K562 (cell line): ENCODE measurements at regions not wholly inside any gene's neighbourhood (a gene's known extent, or its start where the extent isn't known, plus 50 kb on each side); places are given as distances from the start of the nearest gene placed in this dataset.
"Not testable (repeated sequence)": the region's sequence is repeated elsewhere in the genome, so short reads cannot be mapped to it uniquely, and the experiment has no call there.

Experiments
- ATAC-seq: fragments of 200-7000 bp; cut with Tn5 transposase; 3 replicates; pipeline ENCODE4 v1.9.1; 2020; ENCODE audit warnings: moderate library complexity
- BruUV-seq: library from RNA; stranded (reverse); fragments of 400-500 nt; replicated peaks from 2 replicates; lab custom pipeline; 2021; lab: Mats Ljungman, UMichigan
- CTCF ChIA-PET: fragments of 300-600 bp; formaldehyde crosslinking; extraction: SDS; loops from one replicate; lab custom pipeline; 2021; ENCODE audit warnings: low intra/inter-chr PET ratio; lab: Yijun Ruan, JAX
- POLR2A ChIA-PET: fragments of 300-600, 350-650 bp; sonication (Branson Sonifier 250); formaldehyde crosslinking; extraction: SDS; loops from one replicate; lab custom pipeline; 2021; ENCODE audit warnings: antibody characterized with exemption, inconsistent platforms; lab: Yijun Ruan, JAX
- DNase-seq, 4 experiments: peaks; one replicate each; pipeline versions ENCODE4 v3.0.0 to v3.0.0-alpha.2; 2011 to 2018; ENCODE audit warnings: low spot score in 3 of 4, mixed read lengths in 3 of 4; ENCODE audit errors: extremely low read depth in 1 of 4
- FAIRE-seq: peaks from 2 replicates; lab custom pipeline; 2011; peaks lifted over from hg19 to GRCh38; lab: Jason Lieb, UNC
- H2AFZ ChIP-seq: 2 replicates; pipeline ENCODE4 v1.6.0; 2011; ENCODE audit warnings: low read depth, low read length, control low read depth, inconsistent platforms
- H3K27ac ChIP-seq: fragments of 200-600 bp; 3 replicates; pipeline ENCODE4 v1.8.0; 2011; ENCODE audit warnings: low read depth, mild to moderate bottlenecking, control low read depth, inconsistent platforms, low read length, moderate library complexity, mixed read lengths; ENCODE audit errors: extremely low read depth
- H3K27me3 ChIP-seq, 2 experiments: fragments of 300-600 bp in 1 of 2; 2 replicates in 1 of 2; 3 replicates in 1 of 2; pipeline versions ENCODE4 v1.6.0 to v1.8.0; 2011; ENCODE audit warnings: inconsistent platforms in 2 of 2, low read length in 2 of 2, mild to moderate bottlenecking in 1 of 2, mixed read lengths in 1 of 2, moderate library complexity in 1 of 2; ENCODE audit not compliant: control insufficient read depth in 2 of 2, insufficient read depth in 2 of 2
- H3K36me3 ChIP-seq: fragments of 300-600 bp; 3 replicates; pipeline ENCODE4 v1.8.0; 2011; ENCODE audit warnings: mild to moderate bottlenecking, low read length, inconsistent platforms; ENCODE audit not compliant: control insufficient read depth, insufficient read depth
- H3K4me1 ChIP-seq, 2 experiments: fragments of 200-600 bp in 1 of 2; replicated peaks in 1 of 2; 2 replicates in 1 of 2; 3 replicates in 1 of 2; pipeline versions ENCODE4 v1.5.1 to v1.8.0; 2011; ENCODE audit warnings: inconsistent platforms in 2 of 2, low read length in 2 of 2, mild to moderate bottlenecking in 1 of 2, mixed read lengths in 1 of 2, moderate library complexity in 1 of 2; ENCODE audit not compliant: control insufficient read depth in 2 of 2, insufficient read depth in 2 of 2
- H3K4me2 ChIP-seq: 2 replicates; pipeline ENCODE4 v1.6.1; 2011; ENCODE audit warnings: low read length, control low read depth, inconsistent platforms, mixed read lengths; ENCODE audit not compliant: insufficient read depth
- H3K4me3 ChIP-seq: fragments of 200-600 bp; sonication (generic), shearing (Covaris generic); 2 replicates; pipeline ENCODE4 v1.5.1; 2016; ENCODE audit warnings: control low read depth, inconsistent platforms
- H3K79me2 ChIP-seq: fragments of 200-600 bp; 3 replicates; pipeline ENCODE4 v1.8.0; 2011; ENCODE audit warnings: low read length, inconsistent platforms; ENCODE audit not compliant: control insufficient read depth, insufficient read depth
- H3K9ac ChIP-seq, 2 experiments: 2 replicates each; pipeline versions ENCODE4 v1.6.0 to v1.6.1; 2011; ENCODE audit warnings: low read depth in 2 of 2, low read length in 2 of 2, control low read depth in 1 of 2, inconsistent platforms in 1 of 2, mild to moderate bottlenecking in 1 of 2, mixed read lengths in 1 of 2; ENCODE audit not compliant: insufficient read depth in 1 of 2
- H3K9me1 ChIP-seq: one replicate; pipeline ENCODE4 v1.6.0; 2011; ENCODE audit warnings: inconsistent platforms, mild to moderate bottlenecking, low read length, moderate library complexity; ENCODE audit not compliant: control insufficient read depth, insufficient read depth
- H3K9me3 ChIP-seq: replicated peaks from 2 replicates; pipeline ENCODE4 v1.5.1; 2011; ENCODE audit warnings: low read depth, low read length, inconsistent platforms; ENCODE audit not compliant: control insufficient read depth, insufficient read depth
- H4K20me1 ChIP-seq: replicated peaks from 2 replicates; pipeline ENCODE4 v1.6.1; 2011; ENCODE audit warnings: low read length, inconsistent platforms, mixed read lengths; ENCODE audit not compliant: control insufficient read depth, insufficient read depth
- ARHGAP35 ChIP-seq: fragments of 450-650 bp; IDR thresholded peaks from 2 replicates; pipeline ENCODE4 v1.6.1; 2018; ENCODE audit not compliant: partially characterized antibody
- TAL1 ChIP-seq: fragments of 450-650 bp; IDR thresholded peaks from 2 replicates; pipeline ENCODE4 v1.6.1; 2016; ENCODE audit warnings: mild to moderate bottlenecking
- ZNF224 ChIP-seq: sonication (generic); formaldehyde crosslinking; IDR thresholded peaks from 2 replicates; pipeline ENCODE4 v1.8.0; 2022; ENCODE audit warnings: mild to moderate bottlenecking, missing genetic modification reagents
- WGBS: fragments of 100-300 bp; shearing (Covaris generic); methylation state at CpG from one replicate; pipeline ENCODE4 v1.1.6; 2016; ENCODE audit warnings: low coverage, mixed read lengths; ENCODE audit not compliant: insufficient coverage; ENCODE audit errors: missing lambda C conversion rate; 5-methylcytosine and 5-hydroxymethylcytosine counted together
- in situ Hi-C: fragments of 300-500 bp; cut with MboI; formaldehyde crosslinking; loops from 4 replicates; pipeline ENCODE4 v1.15.0; 2018; ENCODE audit warnings: inconsistent platforms, mixed read lengths
- intact Hi-C: fragments of 100-400 bp; cut with micrococcal nuclease; formaldehyde crosslinking; loops from 2 replicates; pipeline ENCODE4 v1.14.2; 2022
- TF ChIP-seq, protein P1 (sequence below), 2 experiments: fragments of 450-650 bp in 1 of 2; sonication (generic) in 1 of 2; formaldehyde crosslinking; conservative IDR thresholded peaks; 2 replicates each; pipeline versions ENCODE4 v1.4.0 to v1.8.1; 2020 to 2022; ENCODE audit warnings: mild to moderate bottlenecking in 1 of 2, missing genetic modification reagents in 1 of 2

- Histone ChIP-seq H3K9ac (no peak overlapping the region), H3K4me1 (peaks cover 0 to 3% of the 10 kb centered on the region in 2 experiments; a peak in 2 of 5 replicates), H3K27ac (no peak overlapping the region), H3K27me3 (no peaks in the 10 kb centered on the region), H4K20me1 (no peaks in the 10 kb centered on the region), H3K79me2 (no peaks in the 10 kb centered on the region), H3K4me2 (no peak overlapping the region), H3K9me1 (no peaks in the 10 kb centered on the region), H3K4me3 (no peak overlapping the region), H3K36me3 (no peaks in the 10 kb centered on the region), H2AFZ (no peak overlapping the region), H3K9me3 (peaks cover 3% of the 10 kb centered on the region; the same call in 1 of the 2 replicates)
- FAIRE-seq: no peak
- 50% methylated on average over 1 of the region's 1 CpG for WGBS
- CTCF ChIA-PET: no interaction called here
- POLR2A ChIA-PET: no interaction called here
- no peak for TF ChIP-seq ZNF224
- TF ChIP-seq TAL1: no peak
- no peak for TF ChIP-seq ARHGAP35
- TF ChIP-seq, protein P1, sequence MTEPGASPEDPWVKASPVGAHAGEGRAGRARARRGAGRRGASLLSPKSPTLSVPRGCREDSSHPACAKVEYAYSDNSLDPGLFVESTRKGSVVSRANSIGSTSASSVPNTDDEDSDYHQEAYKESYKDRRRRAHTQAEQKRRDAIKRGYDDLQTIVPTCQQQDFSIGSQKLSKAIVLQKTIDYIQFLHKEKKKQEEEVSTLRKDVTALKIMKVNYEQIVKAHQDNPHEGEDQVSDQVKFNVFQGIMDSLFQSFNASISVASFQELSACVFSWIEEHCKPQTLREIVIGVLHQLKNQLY (CRISPR knock-in tag; conservative IDR thresholded peaks at IDR 0.05): no peak
- no TSS peak for BruUV-seq
- ATAC-seq: no peak
- in situ Hi-C loops: no loop called here
- intact Hi-C loops: no loop called here
- no peak for DNase-seq
Observed at GRCh38 chr2:54049365-54049764, 66.0 kb upstream of the ACYP2 start.

GRCh38 chr2:54048896-54049295, 66.5 kb upstream of the ACYP2 start:
- BruUV-seq, H3K27me3 ChIP-seq, CTCF ChIA-PET, H3K9me1 ChIP-seq, intact Hi-C loops, H2AFZ ChIP-seq, H3K9ac ChIP-seq, H3K4me3 ChIP-seq, H3K36me3 ChIP-seq, H4K20me1 ChIP-seq, H3K4me2 ChIP-seq, H3K27ac ChIP-seq, DNase-seq, POLR2A ChIA-PET, H3K9me3 ChIP-seq, H3K4me1 ChIP-seq, in situ Hi-C loops, ATAC-seq, FAIRE-seq, H3K79me2 ChIP-seq: not testable (repeated sequence)
- WGBS: 63% methylated on average over 7 of the region's 7 CpGs
